ENCODE measurements at regions not wholly inside any gene's neighbourhood (a gene's known extent, or its start where the extent isn't known, plus 50 kb on each side); places are given as distances from the start of the nearest gene placed in this dataset.
"Not testable (repeated sequence)": the region's sequence is repeated elsewhere in the genome, so short reads cannot be mapped to it uniquely, and the experiment has no call there.

DNA sequence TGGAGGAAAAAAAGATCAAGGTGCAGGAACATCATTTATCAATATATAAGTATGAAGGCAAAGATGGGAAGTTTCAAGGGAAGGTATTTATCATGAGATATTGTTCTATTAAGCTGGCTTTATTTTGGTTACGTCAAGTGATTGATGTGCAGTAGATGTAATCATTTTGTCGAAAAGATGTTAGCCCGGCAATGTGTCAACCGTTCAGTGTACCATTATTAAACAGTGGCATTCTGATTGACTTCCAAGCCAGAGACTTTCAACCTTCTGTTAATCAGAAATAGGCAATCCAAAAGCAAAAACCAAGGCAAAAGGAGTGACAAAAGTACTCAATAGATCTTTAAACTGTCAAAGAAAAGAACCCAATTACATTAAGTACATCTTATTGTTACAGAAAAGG lies 1340.3 kb upstream of the GOT2 start:
- H3K4me3 ChIP-seq (ENCODE audit: low read depth, low read length) = no peak overlapping the region

DNA sequence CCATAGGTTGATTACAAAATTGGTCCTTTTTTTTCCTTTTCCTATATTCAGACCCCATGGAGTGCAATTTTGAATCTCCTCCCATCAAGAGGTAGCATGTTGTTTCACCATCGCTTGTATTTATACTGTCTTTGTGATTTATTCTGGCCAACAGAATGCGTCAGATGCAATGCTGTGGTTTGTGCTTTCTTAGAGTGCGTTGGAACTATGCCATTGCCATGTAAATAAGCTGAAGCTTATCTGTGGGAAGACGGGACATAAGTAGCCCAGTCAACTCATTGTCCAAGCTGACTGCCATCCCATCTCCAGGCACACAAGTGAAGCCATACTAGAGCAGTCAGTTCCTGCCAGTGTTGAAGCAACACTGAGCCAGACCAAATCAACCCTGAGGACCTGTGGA lies 1339.3 kb upstream of the GOT2 start:
- no peak overlapping the region for H3K4me3 ChIP-seq (ENCODE audit: low read depth, low read length)

DNA sequence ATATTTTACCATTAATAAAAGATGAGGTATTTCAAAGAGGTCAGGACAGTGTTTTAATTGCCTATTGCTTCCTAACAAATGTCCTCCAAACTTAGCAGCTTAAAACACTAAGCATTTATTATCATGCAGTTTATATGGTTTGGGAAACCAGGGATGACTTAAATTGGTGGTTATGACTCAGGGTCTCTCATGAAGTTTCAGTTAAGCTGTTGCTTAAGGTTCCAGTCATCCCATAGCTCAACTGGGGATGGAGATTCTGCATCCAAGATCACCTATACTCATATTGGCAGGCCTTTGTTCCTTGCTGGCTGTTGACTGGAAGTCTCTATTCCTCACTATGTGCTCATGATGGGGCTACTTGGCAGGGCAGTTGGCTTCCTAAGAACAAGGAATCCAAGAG lies 1329.9 kb upstream of the GOT2 start:
- H3K4me3 ChIP-seq (ENCODE audit: low read depth, low read length) = no peak overlapping the region

DNA sequence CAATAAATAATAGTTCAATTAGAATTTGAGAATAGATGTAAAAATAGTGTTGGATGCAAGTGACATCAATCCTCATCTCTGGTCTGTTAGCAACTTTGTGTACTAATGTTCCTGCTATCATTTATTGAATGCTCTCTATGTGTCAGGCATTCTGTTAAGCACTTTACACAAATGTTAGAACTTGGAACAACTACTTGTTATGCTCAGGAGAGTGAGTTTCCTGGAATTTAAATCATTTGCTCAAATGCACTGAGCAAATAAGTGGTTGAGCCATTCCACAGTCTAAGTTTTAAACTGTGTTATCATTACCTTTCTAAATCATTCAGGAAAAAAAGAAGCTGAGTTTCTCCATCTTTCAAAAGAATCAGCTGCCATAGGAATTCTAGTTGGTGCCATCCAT lies 1327.3 kb upstream of the GOT2 start:
- H3K4me3 ChIP-seq (ENCODE audit: low read depth, low read length) = no peak overlapping the region

DNA sequence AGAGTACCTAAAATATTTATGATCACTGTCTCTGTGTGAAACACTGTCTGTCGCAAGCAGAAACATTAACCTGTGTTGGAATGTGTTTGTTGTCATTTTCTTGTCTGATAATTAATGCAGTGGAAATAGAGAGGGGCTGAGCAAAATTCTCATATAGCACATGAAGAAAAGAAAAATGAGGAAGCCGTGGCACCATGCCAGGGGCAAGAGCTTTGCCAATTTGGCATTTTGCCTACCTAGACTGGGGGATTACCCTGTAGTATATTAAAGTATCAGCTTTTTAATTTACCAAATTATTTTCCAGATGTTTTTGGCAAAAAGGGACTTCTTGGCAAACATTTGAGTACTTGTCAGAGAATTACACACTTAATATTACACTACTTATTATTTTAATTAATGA lies 1326.6 kb upstream of the GOT2 start:
- no peak overlapping the region for H3K4me3 ChIP-seq (ENCODE audit: low read depth, low read length)

DNA sequence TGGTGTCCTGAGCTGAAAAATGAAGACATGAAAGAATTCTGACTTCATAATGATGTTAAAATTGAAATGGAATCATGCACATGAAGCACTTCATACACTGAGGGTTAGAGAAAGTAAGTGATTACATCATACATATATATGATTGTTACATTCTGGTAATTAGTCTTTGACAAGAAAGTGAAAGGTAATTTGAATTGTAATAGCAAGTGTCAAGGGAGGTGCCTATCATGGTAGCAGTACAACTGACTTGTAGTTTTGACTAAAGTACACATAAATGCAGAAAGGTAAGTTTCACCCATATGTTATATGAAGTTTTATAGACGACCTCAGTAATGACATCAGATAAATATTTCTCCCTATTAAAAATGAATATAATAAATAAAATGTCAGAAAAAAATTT lies 1325.0 kb upstream of the GOT2 start:
- H3K4me3 ChIP-seq (ENCODE audit: low read depth, low read length) = no peak overlapping the region

DNA sequence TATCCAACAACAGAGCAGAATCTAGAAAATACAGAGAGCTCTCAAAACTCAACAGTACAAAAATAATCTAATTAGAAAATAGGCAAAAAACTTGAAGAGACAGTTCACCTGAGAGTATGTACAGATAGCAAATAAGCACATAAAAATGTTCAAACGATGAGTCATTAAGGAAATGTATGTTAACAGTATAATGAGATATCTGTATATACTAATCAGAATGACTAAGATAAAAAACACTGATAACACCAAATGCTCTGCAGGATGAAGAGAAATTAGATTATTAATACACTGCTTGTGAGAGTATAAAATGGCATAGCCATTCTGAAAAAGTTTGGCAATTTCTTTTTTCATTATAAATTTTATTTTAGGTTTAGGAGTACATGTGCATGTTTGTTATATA lies 1307.6 kb upstream of the GOT2 start:
- H3K4me3 ChIP-seq (ENCODE audit: low read depth, low read length) = no peak overlapping the region

DNA sequence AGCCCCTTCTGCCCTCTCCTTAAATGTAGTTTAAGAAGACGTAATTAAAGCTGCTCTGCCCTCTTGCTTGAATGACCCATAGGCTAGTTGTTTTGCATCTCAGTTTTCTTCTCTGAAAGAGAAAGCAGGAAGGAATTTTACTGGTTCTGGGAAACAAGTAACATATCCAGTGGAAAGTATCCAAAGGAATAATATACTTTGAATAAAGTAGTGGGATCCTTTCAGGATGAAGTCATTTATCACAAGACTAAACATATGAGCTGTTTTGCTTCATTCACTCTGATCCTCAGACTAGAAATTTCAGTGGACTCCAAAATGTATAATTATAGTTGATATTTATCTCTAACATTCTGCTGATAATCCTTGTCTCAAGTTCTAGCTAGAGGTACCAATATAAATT lies 1297.6 kb upstream of the GOT2 start:
- H3K4me3 ChIP-seq (ENCODE audit: low read depth, low read length) = no peak overlapping the region

DNA sequence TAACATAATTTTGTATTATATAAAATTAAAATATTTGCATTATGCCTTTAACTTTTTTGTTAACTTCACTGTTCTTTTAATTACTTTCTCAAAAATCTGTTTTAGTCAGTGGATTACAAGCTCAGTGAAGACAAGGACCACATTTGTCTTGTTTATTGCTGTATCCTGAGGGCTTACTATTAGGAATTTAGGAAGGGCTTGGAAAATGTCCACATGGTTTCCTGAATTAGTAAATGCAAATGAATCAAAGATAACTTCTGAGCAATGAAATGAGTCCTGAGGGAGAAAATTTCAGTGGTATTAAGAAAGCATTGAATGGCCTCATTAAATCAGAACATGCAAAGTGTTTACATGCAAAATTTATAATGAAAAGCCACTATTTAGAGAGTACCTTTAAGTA lies 1293.2 kb upstream of the GOT2 start:
- H3K4me3 ChIP-seq (ENCODE audit: low read depth, low read length) = no peak overlapping the region

DNA sequence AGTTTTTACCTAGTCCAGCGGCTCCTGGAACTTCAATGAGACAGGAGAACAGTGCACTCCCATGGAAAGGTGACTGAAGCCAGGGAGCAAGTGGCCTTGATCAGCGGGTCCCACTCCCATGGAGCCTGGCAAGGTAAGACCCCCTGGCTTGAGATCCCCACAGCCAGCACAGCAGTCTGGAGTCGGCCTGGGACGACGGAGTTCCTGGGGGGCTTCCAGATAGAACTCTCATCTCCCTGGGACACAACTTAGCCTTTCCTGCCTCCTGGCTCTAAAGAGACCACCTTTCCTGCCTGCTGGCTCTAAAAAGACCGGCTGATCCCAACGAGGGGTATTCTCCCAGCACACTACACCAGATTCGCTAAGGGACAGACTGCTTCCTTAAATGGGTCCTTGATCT lies 1279.0 kb upstream of the GOT2 start:
- no peak overlapping the region for H3K4me3 ChIP-seq (ENCODE audit: low read depth, low read length)

DNA sequence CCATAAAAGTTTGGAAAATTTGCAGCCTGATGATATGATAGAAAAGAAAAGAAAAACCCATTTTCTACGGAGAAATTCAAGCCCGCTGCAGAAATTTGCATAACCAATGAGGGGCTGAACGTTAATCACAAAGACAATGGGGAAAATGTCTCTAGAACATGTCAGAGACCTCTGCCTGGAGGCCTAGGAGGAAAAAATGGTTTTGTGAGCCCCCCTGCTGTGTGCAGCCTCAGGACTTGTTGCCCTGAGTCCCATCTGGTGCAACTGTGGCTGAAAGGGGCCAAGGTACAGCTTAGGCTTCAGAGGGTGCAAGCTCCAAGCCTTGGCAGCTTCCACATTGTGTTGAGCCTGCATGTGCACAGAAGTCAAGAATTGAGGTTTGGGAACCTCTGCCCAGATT lies 1267.4 kb upstream of the GOT2 start:
- no peak overlapping the region for H3K4me3 ChIP-seq (ENCODE audit: low read depth, low read length)

DNA sequence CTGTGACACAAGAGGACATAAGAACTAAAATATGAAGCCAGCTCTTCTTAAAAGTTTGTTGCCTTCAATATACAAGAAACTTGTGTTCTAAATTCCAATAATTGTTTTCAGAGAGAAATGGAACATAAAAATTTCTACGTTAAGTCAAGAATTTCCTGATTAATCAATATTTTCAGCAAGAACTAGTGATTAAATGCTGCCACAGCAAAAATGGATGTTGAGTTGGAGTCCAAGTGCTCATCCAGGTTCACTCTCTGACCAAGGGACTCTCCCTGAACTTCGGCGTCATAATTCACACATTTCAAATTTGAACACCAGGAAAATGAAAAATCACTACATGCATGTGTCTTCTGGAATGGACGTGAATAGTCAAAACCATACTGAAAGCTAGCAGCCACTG lies 1263.6 kb upstream of the GOT2 start:
- H3K4me3 ChIP-seq (ENCODE audit: low read depth, low read length) = no peak overlapping the region

DNA sequence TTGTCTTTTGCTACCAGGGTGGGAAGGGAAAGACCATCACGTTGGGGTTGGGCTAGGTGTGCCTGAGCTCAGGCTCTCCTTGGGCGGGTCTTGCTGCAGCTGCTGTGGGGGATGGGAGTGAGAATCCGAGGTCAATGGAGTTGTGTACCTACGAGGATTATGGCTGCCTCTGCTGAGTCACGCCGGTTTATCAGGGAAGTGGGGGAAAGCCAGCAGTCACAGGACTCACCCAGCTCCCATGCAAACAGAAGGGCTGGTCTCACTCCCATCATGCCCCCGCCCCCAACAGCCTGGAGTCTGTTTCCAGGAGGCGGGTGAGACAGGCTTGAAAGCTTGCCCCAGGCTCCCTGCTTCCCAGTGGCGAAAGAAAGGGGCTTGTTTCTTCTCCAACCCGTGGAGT lies 1259.0 kb upstream of the GOT2 start:
- H3K4me3 ChIP-seq (ENCODE audit: low read depth, low read length) = no peak overlapping the region

DNA sequence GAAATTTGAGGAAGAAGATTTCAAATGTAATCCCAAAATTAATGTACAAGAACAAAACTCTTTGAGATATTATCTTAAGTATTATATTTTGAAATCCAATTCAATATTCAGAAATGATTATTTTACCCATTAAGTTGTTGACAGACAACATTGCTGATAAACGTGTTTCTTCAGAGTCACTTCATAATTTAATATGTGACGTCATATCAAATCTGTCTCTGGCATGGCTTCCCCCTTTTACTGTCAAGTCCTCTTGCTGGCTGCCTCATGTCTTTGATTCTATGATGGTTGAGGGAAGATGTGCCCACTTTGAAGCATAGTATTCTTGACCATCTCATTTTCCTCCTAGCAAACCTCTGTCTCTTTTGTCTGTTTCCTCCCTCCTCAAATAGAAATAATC lies 1257.1 kb upstream of the GOT2 start:
- H3K4me3 ChIP-seq (ENCODE audit: low read depth, low read length) = no peak overlapping the region

DNA sequence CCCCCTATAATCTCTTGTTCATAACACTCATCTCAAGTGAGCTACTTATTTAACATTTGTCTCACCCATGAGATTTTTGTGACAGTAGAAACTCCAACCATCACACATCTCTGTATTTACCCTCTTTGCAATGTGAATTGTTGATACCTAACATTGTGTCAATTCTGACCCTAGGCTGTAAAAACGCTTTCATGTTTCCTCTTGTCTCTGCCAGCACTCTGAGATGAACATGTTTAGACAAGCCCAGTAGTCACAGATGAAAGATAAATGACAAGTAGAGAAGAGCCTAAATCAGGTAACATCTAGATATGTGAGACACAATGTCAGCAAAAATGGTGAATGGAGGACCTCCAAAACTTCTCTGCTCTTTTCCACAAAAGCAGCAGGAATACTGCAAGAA lies 1254.5 kb upstream of the GOT2 start:
- H3K4me3 ChIP-seq (ENCODE audit: low read depth, low read length) = no peak overlapping the region

DNA sequence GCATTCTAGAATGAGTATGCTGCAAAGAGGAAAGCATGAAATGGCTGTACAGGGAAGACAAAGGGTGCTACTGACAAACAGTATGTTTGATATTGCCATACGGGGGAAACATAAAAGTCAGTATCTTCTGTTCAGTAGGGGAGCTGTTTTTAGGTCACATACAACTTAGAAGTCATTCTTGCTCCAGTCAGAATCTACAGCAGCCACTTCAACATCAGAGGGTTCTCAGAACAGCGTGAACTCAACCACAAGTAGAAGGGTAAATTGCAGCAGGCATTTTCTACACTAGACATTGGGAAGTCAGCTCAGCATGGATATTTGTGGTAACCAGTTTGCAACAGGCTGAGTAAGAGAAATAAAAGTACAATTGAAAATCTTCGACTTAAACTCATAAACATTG lies 1241.8 kb upstream of the GOT2 start:
- H3K4me3 ChIP-seq (ENCODE audit: low read depth, low read length) = no peak overlapping the region

DNA sequence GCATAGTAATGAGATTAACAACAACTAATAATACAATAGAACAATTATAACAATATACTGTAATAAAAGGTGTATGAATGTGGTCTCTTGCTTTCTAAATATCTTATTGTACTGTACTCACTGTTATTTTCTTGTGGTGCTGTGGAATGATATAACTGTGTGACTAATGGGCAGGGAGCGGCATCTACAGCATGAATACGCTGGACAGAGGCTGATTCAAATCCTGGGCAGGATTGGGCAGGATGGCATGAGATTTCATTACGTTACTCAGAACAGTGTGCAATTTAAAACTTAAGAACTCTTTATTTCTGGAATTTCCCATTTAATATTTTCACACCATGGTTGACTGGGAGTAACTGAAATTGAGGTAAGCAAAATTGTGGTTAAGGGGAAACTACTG lies 1239.8 kb upstream of the GOT2 start:
- H3K4me3 ChIP-seq (ENCODE audit: low read depth, low read length) = no peak overlapping the region

DNA sequence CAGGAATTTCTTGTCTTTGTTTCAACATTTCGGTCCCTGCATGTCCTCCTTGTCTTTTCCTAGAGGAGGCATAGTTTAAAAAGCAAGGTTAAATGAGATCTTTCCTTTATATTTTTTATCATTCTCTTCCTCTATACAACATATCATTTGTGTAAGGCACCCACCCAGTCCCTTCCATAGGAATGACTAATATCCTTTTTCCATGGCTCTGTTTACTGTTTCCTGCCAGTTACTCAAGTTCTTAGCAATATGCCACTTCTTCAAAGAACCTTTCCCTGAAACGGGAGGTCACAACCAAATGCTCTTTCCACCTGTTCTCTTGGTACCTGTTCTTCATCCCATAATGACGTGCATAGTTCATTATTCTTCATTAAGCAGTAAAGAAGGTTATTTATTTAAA lies 1237.1 kb upstream of the GOT2 start:
- H3K4me3 ChIP-seq (ENCODE audit: low read depth, low read length) = no peak overlapping the region

DNA sequence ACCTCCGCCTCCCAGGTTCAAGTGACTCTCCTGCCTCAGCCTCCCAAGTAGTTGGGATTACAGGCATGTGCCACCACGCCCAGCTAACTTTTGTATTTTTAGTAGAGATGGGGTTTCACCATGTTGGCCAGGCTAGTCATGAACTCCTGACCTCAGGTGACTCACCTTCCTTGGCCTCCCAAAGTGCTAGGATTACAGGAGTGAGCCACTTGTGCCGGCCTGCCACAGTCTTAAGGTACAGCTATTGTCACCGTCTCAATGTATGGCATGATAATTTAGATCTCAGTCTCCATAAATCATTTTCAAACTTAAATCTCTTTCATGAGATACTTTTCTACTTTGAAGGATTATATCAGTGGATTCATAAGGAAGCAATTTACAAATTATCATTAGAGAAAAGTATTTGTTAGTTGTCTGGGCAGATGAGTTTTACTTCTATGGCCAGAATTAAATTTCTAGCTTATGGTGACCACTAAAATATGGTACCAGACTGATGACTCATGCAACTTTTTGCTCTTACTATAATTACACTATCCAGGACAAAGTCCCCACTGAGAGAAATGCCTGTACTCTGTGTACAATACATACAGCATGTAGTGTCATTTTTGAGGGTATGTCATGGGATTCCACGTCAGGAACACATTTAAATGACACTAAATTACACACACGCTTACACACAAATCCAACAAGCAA lies 1230.3 kb upstream of the GOT2 start:
- H3K4me3 ChIP-seq (ENCODE audit: low read depth, low read length) = no peak overlapping the region

DNA sequence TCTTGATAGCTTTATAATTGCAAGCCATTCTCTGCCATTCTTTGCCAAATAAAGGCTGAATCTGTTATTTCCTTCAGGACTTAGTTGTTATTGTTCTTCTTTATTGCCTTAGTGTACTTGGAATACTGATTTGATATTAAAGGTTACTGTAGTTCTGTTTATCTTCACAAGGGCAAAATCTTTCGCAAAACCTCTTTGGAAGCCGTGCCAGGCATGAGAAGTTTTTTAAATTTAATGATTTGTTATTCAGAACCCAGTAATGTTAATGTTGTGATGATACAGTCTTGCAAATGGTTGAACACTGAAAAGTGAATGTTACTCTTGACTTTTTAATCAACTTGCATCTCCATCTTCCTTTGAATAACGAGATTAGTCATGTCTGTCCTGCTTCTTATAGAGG lies 1225.2 kb upstream of the GOT2 start:
- H3K4me3 ChIP-seq (ENCODE audit: low read depth, low read length) = no peak overlapping the region

DNA sequence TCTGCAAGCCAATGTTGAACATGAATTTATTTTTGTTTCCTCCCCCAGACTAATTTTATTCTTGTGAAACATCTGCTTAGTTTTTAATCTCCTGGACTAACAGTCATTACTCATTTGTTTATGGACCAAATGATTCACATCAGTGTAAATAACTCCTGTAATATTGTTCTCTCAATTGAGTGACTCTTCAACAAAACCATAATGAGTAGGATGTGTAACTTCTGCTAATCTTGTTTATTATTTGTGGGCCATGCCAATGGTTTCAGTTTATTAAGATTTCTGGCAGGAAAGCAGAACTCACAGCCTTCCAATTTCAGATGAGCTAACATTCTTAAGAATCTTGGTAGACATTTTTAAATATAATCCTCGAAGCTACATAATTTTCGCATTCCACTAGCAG lies 1216.3 kb upstream of the GOT2 start:
- no peak overlapping the region for H3K4me3 ChIP-seq (ENCODE audit: low read depth, low read length)

DNA sequence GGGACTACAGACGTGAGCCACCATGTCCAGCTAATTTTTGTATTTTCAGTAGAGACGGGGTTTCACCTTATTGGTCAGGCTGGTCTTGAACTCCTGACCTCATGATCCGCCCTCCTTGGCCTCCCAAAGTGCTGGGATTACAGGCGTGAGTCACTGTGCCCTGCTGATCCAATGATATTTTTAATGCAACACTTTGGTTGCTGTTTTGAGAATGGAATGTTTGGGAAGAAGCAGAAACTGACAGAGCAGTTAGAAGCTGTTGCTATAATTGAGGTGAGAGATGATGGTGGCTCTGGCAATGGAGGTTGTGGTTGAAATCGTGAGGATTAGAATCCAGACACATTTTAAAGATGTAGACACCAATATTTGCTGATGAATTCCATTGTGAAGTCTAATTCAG lies 1209.9 kb upstream of the GOT2 start:
- H3K4me3 ChIP-seq (ENCODE audit: low read depth, low read length) = not testable (repeated sequence)

DNA sequence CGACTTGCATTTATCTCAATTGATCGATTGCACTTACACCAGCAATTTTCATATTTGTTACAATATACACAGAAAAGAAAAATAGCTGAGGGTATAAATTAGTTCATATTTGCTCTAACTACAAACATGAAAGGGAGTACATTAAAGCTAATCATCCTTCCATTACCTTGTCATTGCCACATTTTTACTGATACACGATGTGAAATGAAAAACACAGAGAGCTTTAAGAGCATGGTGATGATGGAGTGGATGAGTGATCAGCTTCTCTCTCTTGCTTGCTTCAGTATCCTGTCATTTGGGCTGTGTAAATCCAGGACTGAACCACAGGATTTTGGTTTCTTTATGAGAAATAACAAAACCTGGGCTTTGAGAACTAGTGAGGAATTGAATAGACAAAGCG lies 1207.5 kb upstream of the GOT2 start:
- H3K4me3 ChIP-seq (ENCODE audit: low read depth, low read length) = no peak overlapping the region

DNA sequence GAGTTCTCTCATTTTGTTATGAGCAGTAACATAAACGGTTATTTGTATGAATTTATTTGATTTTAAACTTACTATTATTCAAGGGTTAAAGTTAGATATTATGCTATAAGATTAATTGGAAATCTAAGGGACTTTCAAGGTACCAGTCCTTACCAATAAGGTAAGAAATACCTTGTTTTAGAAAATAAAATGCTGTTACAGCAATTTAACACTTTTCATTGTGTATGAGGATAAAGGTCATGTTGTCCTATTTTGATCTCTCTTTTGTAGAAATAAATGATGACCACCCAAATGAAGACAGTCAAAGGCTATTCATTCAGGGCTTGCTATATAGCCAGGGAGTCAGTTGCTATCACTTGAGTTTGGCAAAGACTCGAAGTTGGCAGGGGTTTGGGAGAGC lies 1185.9 kb upstream of the GOT2 start:
- H3K4me3 ChIP-seq (ENCODE audit: low read depth, low read length) = no peak overlapping the region

Data from iPS-11a (cell line).